Endothelial cell of umbilical vein (primary cell): ENCODE measurements at regions not wholly inside any gene's neighbourhood (a gene's known extent, or its start where the extent isn't known, plus 50 kb on each side); places are given as distances from the start of the nearest gene placed in this dataset.
A peak's percentile ranks its signal among the peaks of the same experiment; 100 is the strongest.

ENCODE experiments used
- BruUV-seq: library from RNA; stranded (reverse); fragments of 400-500 nt; replicated peaks from 2 replicates; lab custom pipeline; 2021; lab: Mats Ljungman, UMichigan
- CTCF ChIA-PET: fragments of 300-600, 350-600 bp; sonication (Branson Sonifier 250); formaldehyde crosslinking; loops from one replicate; lab custom pipeline; 2021; ENCODE audit warnings: antibody characterized with exemption, inconsistent platforms; lab: Charles Lee
- POLR2A ChIA-PET: fragments of 300-600, 350-600 bp; sonication (Branson Sonifier 250); formaldehyde crosslinking; loops from one replicate; lab custom pipeline; 2021; ENCODE audit warnings: antibody characterized with exemption, inconsistent platforms; lab: Charles Lee
- DNase-seq: peaks from one replicate; pipeline ENCODE4 v3.0.0-alpha.2; 2011; ENCODE audit warnings: low read depth, low spot score
- FAIRE-seq: peaks from 2 replicates; lab custom pipeline; 2011; peaks lifted over from hg19 to GRCh38; lab: Jason Lieb, UNC
- H2AFZ ChIP-seq: 2 replicates; pipeline ENCODE4 v1.6.0; 2012; ENCODE audit warnings: low read depth, low read length, control low read depth, inconsistent platforms
- H3K27ac ChIP-seq: 2 replicates; pipeline ENCODE4 v1.5.1; 2011; ENCODE audit warnings: low read depth, mild to moderate bottlenecking, control low read depth, low read length, moderate library complexity; ENCODE audit not compliant: insufficient read depth
- H3K27me3 ChIP-seq, 2 experiments: 2 replicates each; pipeline versions ENCODE4 v1.6.0 to v1.6.1; 2011; ENCODE audit warnings: low read length in 2 of 2, mixed read lengths in 1 of 2; ENCODE audit not compliant: control insufficient read depth in 2 of 2, insufficient read depth in 2 of 2
- H3K36me3 ChIP-seq, 2 experiments: 2 replicates in 1 of 2; 3 replicates in 1 of 2; pipeline ENCODE4 v1.5.1; 2011; ENCODE audit warnings: low read length in 2 of 2, mild to moderate bottlenecking in 1 of 2, moderate library complexity in 1 of 2; ENCODE audit not compliant: control insufficient read depth in 2 of 2, insufficient read depth in 2 of 2; ENCODE audit errors: extremely low read depth in 1 of 2
- H3K4me1 ChIP-seq: 3 replicates; pipeline ENCODE4 v1.5.1; 2011; ENCODE audit warnings: mild to moderate bottlenecking, low read length; ENCODE audit not compliant: control insufficient read depth, insufficient read depth; ENCODE audit errors: extremely low read depth
- H3K4me2 ChIP-seq: 2 replicates; pipeline ENCODE4 v1.6.1; 2011; ENCODE audit warnings: low read length, control low read depth, mixed read lengths; ENCODE audit not compliant: insufficient read depth
- H3K4me3 ChIP-seq, 3 experiments: fragments of 200-600 bp in 1 of 3; sonication (generic), shearing (Covaris generic) in 1 of 3; replicated peaks in 1 of 3; 2 replicates each; pipeline ENCODE4 v1.5.1; 2011 to 2016; ENCODE audit warnings: control low read depth in 3 of 3, low read length in 3 of 3, mild to moderate bottlenecking in 2 of 3, inconsistent platforms in 1 of 3, low read depth in 1 of 3, moderate library complexity in 1 of 3; ENCODE audit not compliant: insufficient read depth in 1 of 3
- H3K79me2 ChIP-seq: 2 replicates; pipeline ENCODE4 v1.6.0; 2012; ENCODE audit warnings: low read length, inconsistent platforms; ENCODE audit not compliant: control insufficient read depth, insufficient read depth
- H3K9ac ChIP-seq: replicated peaks from 2 replicates; pipeline ENCODE3; 2011; ENCODE audit warnings: low read length, control low read depth; ENCODE audit not compliant: insufficient read depth; ENCODE audit errors: extremely low read depth
- H3K9me1 ChIP-seq: replicated peaks from 3 replicates; pipeline ENCODE4 v1.6.0; 2011; ENCODE audit warnings: mild to moderate bottlenecking, low read length; ENCODE audit not compliant: control insufficient read depth, insufficient read depth; ENCODE audit errors: extremely low read depth
- H3K9me3 ChIP-seq: replicated peaks from 2 replicates; pipeline ENCODE4 v1.5.1; 2012; ENCODE audit warnings: low read length, inconsistent platforms; ENCODE audit not compliant: control insufficient read depth, insufficient read depth
- H4K20me1 ChIP-seq: replicated peaks from 2 replicates; pipeline ENCODE3; 2011; ENCODE audit warnings: mild to moderate bottlenecking, low read length; ENCODE audit not compliant: control insufficient read depth, insufficient read depth; ENCODE audit errors: extremely low read depth
- CTCF ChIP-seq, 2 donors: IDR thresholded peaks; 1 replicate in 1 of 2; 2 replicates in 1 of 2; pipeline ENCODE4 v1.5.1; 2011; ENCODE audit warnings: low read length in 2 of 2, mild to moderate bottlenecking in 2 of 2, moderate library complexity in 2 of 2, control low read depth in 1 of 2, inconsistent platforms in 1 of 2, low read depth in 1 of 2; ENCODE audit not compliant: insufficient read depth in 1 of 2; ENCODE audit errors: extremely low read depth in 1 of 2
- EZH2 ChIP-seq: IDR thresholded peaks from 2 replicates; pipeline ENCODE4 v1.6.1; 2012; ENCODE audit warnings: borderline replicate concordance, low read depth, mild to moderate bottlenecking, moderate library complexity, low read length, inconsistent platforms; ENCODE audit not compliant: severe bottlenecking
- FOS ChIP-seq: IDR thresholded peaks from 2 replicates; pipeline ENCODE4 v1.6.1; 2011; ENCODE audit warnings: mild to moderate bottlenecking, low read length, moderate library complexity, borderline replicate concordance; ENCODE audit not compliant: insufficient read depth
- GATA2 ChIP-seq: IDR thresholded peaks from 2 replicates; pipeline ENCODE4 v1.7.0; 2011; ENCODE audit warnings: low read depth, mild to moderate bottlenecking, moderate library complexity, mixed read lengths, low read length; ENCODE audit not compliant: insufficient read length, insufficient read depth
- MAX ChIP-seq: IDR thresholded peaks from 2 replicates; pipeline ENCODE4 v1.6.1; 2011; ENCODE audit not compliant: insufficient read depth, insufficient read length
- MYC ChIP-seq: IDR thresholded peaks from one replicate; pipeline ENCODE4 v1.6.1; 2011; ENCODE audit warnings: mild to moderate bottlenecking, low read depth, low read length
- POLR2AphosphoS5 ChIP-seq: IDR thresholded peaks from 2 replicates; pipeline ENCODE4 v1.6.1; 2012; ENCODE audit warnings: low read depth, mild to moderate bottlenecking, control low read depth, low read length, moderate library complexity; ENCODE audit not compliant: insufficient read depth
- dilution Hi-C: fragments of 300-500 bp; cut with MboI; formaldehyde crosslinking; loops from one replicate; pipeline ENCODE4 v1.15.0; 2019; ENCODE audit warnings: low sequenced_read_pairs; ENCODE audit not compliant: extremely low pct_ligation_motif_present
- intact Hi-C: fragments of 100-400 bp; cut with micrococcal nuclease; formaldehyde crosslinking; loops from one replicate; pipeline ENCODE4 v1.10.0; 2022

GRCh38 chr13:75103976-75104375, 378.0 kb downstream of the TBC1D4 start:
- CTCF ChIA-PET: interaction anchor here (0.6 kb wide), 1 partner anchor 1562 kb away, joined by 3 read pairs; no protein-coding TSS in a partner anchor
- Histone ChIP-seq H3K79me2 (no peaks in the 10 kb centered on the region), H3K4me3 (no peak overlapping the region), H3K27ac (no peak overlapping the region), H3K9me1 (no peaks in the 10 kb centered on the region), H3K9ac (no peak overlapping the region), H3K36me3 (no peaks in the 10 kb centered on the region), H3K27me3 (no peaks in the 10 kb centered on the region), H3K9me3 (no peaks in the 10 kb centered on the region), H2AFZ (no peak overlapping the region), H4K20me1 (no peaks in the 10 kb centered on the region), H3K4me2 (no peak overlapping the region), H3K4me1 (no peaks in the 10 kb centered on the region)
- TF ChIP-seq FOS (peak; percentile 14), MAX (no peak), POLR2AphosphoS5 (no peak), CTCF (IDR thresholded peaks at IDR 0.05; ENCODE audit: extremely low read depth in 1 of 2, insufficient read depth in 1 of 2, low read depth in 1 of 2, low read length in 2 of 2) (no peak), EZH2 (no peak), MYC (no peak), GATA2 (no peak)
- no TSS peak for BruUV-seq
- DNase-seq: peak; percentile 25
- POLR2A ChIA-PET: no interaction called here
- FAIRE-seq: no peak
- intact Hi-C loops: loop anchor here (10.0 kb wide), 1 partner anchor 329 kb away; no protein-coding TSS in a partner anchor
- dilution Hi-C loops: no loop called here
